ENCODE measurements at regions not wholly inside any gene's neighbourhood (a gene's known extent, or its start where the extent isn't known, plus 50 kb on each side); places are given as distances from the start of the nearest gene placed in this dataset.

- no peak overlapping the region for H3K27ac Mint-ChIP-seq
- no peak overlapping the region for H3K4me3 Mint-ChIP-seq
- H3K9me3 Mint-ChIP-seq, result no peaks in the 10 kb centered on the region
- peaks cover 0 to 2% of the 10 kb centered on the region in 2 donors for H3K4me1 Mint-ChIP-seq
- ATAC-seq (replicated peaks), result no peak
- H3K36me3 Mint-ChIP-seq, result peaks cover 0 to 1% of the 10 kb centered on the region in 2 donors
- no peak for DNase-seq
- H3K27me3 Mint-ChIP-seq, result peaks cover 17 to 32% of the 10 kb centered on the region in 2 donors
Measured at GRCh38 chr22:26891429-26891828, 234.0 kb downstream of the MIAT start.

DNA sequence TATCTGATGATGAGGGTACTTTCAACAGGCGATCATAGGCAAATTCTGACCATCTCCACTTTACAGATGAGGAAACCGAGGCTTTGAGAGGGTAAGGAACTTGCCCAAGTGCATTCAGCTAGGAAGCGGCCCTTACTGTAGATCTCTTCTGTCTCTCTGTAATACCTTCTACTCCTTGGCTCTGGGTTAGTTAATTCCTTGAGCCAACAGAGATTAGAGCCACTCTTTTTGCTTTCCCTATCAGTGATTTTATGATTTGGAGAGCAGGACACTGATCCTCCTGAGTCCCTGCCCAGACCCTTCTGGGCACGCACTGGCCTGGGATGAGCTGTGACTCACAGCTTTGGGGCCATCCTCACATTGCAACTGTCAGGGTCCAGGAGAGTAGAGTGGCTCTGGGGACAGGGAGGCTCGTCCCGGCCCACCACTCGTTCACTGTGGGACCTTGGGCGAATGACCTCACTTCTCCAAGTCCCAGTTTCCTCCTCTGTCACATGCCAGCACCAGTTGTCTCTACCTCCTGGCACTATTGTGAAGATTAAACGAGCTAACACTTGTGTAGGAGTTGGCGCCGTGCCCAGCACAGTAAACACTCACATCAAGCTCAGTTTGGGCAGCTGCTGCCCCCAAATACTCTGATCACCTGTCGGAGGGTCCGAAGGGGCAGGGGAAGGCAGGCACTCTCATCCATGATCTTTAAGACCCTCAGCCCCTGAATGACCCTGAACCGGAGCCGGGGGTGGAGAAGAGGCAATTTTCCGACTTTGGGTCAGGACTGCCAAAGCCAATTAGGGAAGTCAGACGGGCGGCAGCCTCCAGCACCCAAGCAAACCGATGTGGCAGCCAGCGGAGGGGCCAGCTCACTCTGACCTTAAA is 235.0 kb downstream of the MIAT start:
- Mint-ChIP-seq H3K9me3 (peaks cover 0 to 2% of the 10 kb centered on the region in 2 donors), H3K4me3 (no peak overlapping the region), H3K4me1 (peaks cover 0 to 2% of the 10 kb centered on the region in 2 donors), H3K36me3 (peaks cover 0 to 3% of the 10 kb centered on the region in 2 donors), H3K27me3 (peaks cover 23 to 37% of the 10 kb centered on the region in 2 donors), H3K27ac (no peak overlapping the region)
- ATAC-seq (replicated peaks) (no peak), DNase-seq (no peak)

GRCh38 chr22:26893173-26894110 is 236.1 kb downstream of the MIAT start:
- peaks cover 34 to 47% of the 10 kb centered on the region in 2 donors for H3K27me3 Mint-ChIP-seq

GRCh38 chr22:26894362-26894761 is 237.0 kb downstream of the MIAT start:
- no peak for DNase-seq
- H3K4me3 Mint-ChIP-seq, result no peak overlapping the region
- peaks cover 0 to 2% of the 10 kb centered on the region in 2 donors for H3K4me1 Mint-ChIP-seq
- peaks cover 5 to 8% of the 10 kb centered on the region in 2 donors for H3K36me3 Mint-ChIP-seq
- no peak for ATAC-seq (replicated peaks)
- peaks cover 0 to 5% of the 10 kb centered on the region in 2 donors for H3K9me3 Mint-ChIP-seq
- peaks cover 42 to 56% of the 10 kb centered on the region in 2 donors for H3K27me3 Mint-ChIP-seq
- no peak overlapping the region for H3K27ac Mint-ChIP-seq

More at GRCh38 chr22:26893173-26894110, 236.1 kb downstream of the MIAT start:
- Mint-ChIP-seq H3K27ac (no peak overlapping the region), H3K9me3 (peaks cover 0 to 5% of the 10 kb centered on the region in 2 donors), H3K4me1 (peaks cover 0 to 2% of the 10 kb centered on the region in 2 donors), H3K36me3 (peaks cover 5 to 7% of the 10 kb centered on the region in 2 donors), H3K4me3 (no peak overlapping the region)
- no peak for ATAC-seq (replicated peaks)
- DNase-seq, result no peak

DNA sequence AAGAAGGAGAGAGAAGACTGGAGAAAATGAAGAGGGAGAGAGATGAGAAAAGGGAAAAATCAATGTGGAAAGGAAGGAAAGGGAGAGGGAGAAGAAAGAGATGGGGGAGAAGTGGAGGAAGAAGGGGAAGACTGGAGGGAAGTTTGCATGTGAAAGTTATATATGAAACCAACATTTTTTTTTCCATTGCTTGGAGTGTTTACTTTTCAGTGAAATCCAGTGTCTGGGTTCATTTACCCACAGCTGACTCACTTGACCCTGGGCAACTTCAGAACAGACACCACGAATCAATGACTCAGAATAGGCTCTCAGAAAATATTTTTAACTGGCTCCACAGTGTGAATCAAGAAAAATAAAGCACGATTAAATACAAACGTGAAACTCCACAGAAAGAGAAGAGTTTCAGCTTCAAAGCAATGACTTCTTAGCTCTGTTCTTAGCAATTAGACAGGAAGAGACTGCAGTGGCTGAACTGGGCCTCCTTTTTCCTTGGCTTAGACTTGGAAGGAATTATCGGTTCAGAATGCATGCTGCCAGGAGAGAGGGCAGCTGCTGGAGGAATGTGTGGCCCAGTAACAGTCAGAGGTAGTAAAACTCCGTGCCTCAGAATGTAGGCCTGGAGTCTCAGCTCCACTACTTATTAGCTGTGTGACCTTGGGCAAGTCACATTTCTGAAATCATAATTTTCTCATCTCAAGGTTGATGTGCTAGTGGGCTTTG is 237.5 kb downstream of the MIAT start:
- ATAC-seq (replicated peaks) (no peak), DNase-seq (no peak)
- Mint-ChIP-seq H3K9me3 (peaks cover 0 to 5% of the 10 kb centered on the region in 2 donors), H3K4me1 (peaks cover 0 to 2% of the 10 kb centered on the region in 2 donors), H3K36me3 (peaks cover 5 to 8% of the 10 kb centered on the region in 2 donors), H3K4me3 (no peak overlapping the region), H3K27ac (no peak overlapping the region), H3K27me3 (peaks cover 42 to 57% of the 10 kb centered on the region in 2 donors)

GRCh38 chr22:26897384-26897783 is 240.0 kb downstream of the MIAT start:
- DNase-seq, result no peak
- no peak overlapping the region for H3K4me3 Mint-ChIP-seq
- H3K27ac Mint-ChIP-seq, result no peak overlapping the region
- peaks cover 5 to 6% of the 10 kb centered on the region in 2 donors for H3K36me3 Mint-ChIP-seq
- H3K9me3 Mint-ChIP-seq, result peaks cover 0 to 5% of the 10 kb centered on the region in 2 donors
- peaks cover 46 to 56% of the 10 kb centered on the region in 2 donors for H3K27me3 Mint-ChIP-seq
- no peak for ATAC-seq (replicated peaks)
- peaks cover 0 to 2% of the 10 kb centered on the region in 2 donors for H3K4me1 Mint-ChIP-seq

DNA sequence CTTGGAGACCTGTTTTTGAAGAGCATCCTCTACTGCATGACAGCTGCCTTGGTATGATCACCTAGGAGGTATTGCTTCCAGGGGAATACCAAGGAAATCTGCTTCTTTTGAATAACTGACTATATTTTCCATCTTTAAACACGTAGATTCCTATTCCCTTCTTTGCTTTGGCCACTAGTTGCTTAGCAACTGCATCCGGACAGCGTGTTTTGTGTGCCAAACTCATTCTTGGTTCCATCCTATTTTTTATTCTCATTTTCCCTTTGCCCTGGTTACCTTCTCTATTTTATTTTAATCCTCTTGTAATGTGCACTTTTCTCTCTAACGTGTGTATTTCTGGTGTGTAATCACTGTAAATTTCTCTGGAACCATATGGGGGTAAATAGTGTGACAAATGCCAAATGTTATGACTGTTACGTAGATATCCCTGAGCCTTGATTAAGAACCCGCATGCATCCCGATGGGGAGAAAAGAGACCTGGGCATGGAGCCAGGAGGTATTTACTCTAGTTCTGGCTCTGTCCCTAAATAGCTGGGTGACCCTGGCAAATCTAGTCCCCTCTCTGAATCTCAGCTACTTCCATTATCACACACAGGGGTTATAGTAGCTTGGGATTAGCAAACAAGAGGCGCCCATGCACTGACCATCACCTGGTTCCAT is 241.7 kb downstream of the MIAT start:
- Mint-ChIP-seq H3K27ac (no peak overlapping the region), H3K4me3 (no peak overlapping the region), H3K27me3 (peaks cover 58 to 60% of the 10 kb centered on the region in 2 donors), H3K9me3 (peaks cover 0 to 5% of the 10 kb centered on the region in 2 donors), H3K4me1 (peaks cover 12 to 17% of the 10 kb centered on the region in 2 donors), H3K36me3 (peaks cover 5 to 6% of the 10 kb centered on the region in 2 donors)
- DNase-seq (no peak), ATAC-seq (replicated peaks) (no peak)

DNA sequence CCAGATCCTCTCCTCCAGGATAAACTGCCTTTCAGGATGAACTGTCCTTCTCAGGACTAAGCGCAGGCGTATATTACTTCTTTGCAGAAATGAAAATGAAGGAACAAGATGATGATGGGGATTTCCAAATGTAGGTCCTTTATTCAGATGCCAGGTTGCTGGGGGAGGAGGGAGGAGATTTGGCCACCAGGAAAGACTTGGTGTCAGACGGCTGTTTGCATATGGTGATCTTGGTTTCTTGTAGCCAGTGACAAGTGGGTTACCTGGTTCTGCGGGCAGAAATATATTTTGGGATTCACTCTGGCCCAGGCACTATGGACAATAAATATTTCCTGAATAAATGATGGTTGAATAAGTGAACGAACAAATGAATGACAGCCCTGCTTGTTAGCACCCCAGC is 243.4 kb downstream of the MIAT start:
- DNase-seq, result no peak
- Mint-ChIP-seq H3K4me3 (no peak overlapping the region), H3K27me3 (peaks cover 70% of the 10 kb centered on the region in 2 donors), H3K9me3 (peaks cover 0 to 5% of the 10 kb centered on the region in 2 donors), H3K4me1 (peaks cover 12 to 17% of the 10 kb centered on the region in 2 donors), H3K27ac (no peak overlapping the region), H3K36me3 (peaks cover 5 to 6% of the 10 kb centered on the region in 2 donors)
- no peak for ATAC-seq (replicated peaks)

DNA sequence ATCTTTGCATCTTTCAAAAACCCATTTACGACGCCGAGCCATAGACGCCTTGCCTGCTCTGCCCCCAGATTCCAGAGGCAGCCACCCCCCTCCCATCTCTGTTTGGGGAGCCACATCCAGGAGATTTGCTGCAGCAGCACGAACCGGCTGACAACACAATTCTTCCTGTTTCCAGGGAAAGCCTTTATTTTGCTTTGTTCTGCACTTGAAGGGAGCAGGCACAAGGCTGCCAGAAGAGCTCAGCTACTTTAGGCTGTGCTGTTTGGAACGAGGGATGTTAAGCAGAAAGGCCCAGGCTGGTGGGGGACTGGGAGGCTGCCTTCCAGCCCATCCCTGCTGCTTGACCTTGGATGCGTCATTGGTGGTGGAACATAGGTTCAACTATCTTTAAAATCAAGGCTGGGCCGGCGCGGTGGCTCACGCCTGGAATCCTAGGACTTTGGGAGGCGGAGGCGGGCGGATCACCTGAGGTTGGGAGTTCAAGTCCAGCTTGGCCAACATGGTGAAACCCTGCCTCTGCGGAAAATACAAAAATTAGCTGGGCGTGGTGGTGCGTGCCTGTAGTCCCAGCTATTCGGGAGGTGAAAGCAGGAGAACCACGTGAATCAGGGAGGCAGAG is 243.9 kb downstream of the MIAT start:
- ATAC-seq (replicated peaks) (no peak), DNase-seq (no peak)
- no peak overlapping the region for H3K4me3 Mint-ChIP-seq
- H3K27me3 Mint-ChIP-seq, result peaks cover 70 to 71% of the 10 kb centered on the region in 2 donors
- H3K4me1 Mint-ChIP-seq, result peaks cover 12 to 17% of the 10 kb centered on the region in 2 donors
- no peak overlapping the region for H3K27ac Mint-ChIP-seq
- peaks cover 0 to 5% of the 10 kb centered on the region in 2 donors for H3K9me3 Mint-ChIP-seq
- H3K36me3 Mint-ChIP-seq, result peaks cover 5 to 6% of the 10 kb centered on the region in 2 donors

DNA sequence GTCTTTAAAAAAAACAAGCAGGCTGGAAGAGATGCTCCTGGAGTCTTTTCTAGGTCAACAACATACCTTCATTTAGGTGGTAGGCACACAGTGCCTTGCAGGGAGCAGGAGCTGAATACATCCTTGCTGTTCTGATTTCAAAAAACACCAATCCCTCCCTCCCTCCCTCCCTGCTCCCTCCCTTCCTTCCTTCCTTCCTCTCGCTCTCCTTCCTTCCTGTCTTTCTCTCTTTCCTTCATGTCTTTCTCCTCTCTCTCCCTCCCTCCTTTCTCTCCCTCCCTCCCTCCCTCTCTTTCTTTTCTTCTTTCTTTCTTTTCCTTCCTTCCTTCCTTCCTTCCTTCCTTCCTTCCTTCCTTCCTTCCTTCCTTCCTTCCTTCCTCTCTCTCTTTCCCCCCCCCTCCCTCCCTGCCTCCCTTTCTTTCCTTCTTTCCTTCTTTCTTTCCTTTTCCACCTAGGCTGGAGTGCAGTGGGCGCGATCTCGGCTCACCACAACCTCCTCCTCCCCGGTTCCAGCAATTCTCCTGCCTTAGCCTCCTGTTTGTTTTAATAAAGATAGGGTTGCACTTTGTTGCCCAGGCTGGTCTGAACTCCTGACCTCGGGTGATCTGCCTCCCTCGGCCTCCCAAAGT is 245.1 kb downstream of the MIAT start:
- peaks cover 65 to 66% of the 10 kb centered on the region in 2 donors for H3K27me3 Mint-ChIP-seq
- H3K4me1 Mint-ChIP-seq, result peaks cover 12 to 17% of the 10 kb centered on the region in 2 donors
- no peak overlapping the region for H3K27ac Mint-ChIP-seq
- no peak for DNase-seq
- peaks cover 0 to 4% of the 10 kb centered on the region in 2 donors for H3K9me3 Mint-ChIP-seq
- H3K36me3 Mint-ChIP-seq, result peaks cover 5% of the 10 kb centered on the region in 2 donors
- ATAC-seq (replicated peaks), result no peak
- peak overlapping the region; percentile 62 to 69 for H3K4me3 Mint-ChIP-seq

DNA sequence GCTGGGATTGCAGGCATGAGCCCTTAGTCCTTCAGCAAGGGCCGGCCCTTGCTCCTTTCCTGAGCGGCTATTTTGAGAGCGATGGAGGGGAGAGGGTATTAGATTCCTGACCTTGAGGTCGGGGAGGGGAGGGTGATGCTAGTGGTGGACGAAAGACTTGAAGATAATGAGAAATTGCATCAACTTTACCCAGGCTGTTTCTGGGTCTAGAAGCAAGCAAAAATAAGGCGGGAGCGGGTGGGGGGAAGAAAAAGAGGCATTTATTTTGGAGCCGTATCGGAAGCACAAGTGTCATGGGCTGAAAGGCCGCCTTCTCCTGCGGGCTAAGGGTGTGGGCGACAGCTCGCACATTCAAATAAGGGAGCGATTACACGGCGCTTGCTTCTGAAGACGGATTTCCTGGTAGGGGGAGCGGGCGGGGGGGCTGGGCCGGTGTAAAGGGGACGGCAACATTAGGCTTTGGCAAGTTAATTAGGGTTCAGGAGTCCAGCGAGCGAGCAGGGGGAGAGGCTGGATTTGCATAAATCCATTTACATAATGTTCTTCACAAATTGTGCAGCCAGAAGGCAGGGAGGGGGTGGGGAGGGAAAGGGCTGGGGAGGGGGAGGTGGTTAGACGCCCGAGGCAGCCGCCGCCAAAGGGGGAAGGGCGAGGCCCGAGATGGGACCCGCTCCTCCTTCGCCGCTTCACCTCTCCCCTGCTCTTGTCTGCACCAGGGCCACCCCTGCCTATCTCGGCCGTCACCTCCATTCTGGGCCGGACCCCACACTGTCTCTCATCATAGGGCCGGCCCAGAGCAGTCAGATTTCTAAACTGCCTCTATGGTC is 245.9 kb downstream of the MIAT start:
- no peak overlapping the region for H3K27ac Mint-ChIP-seq
- peaks cover 57 to 59% of the 10 kb centered on the region in 2 donors for H3K27me3 Mint-ChIP-seq
- peaks cover 0 to under 1% of the 10 kb centered on the region in 2 donors for H3K9me3 Mint-ChIP-seq
- DNase-seq (no peak), ATAC-seq (replicated peaks) (peak in 1 of 2 donors; percentile 44)
- H3K4me1 Mint-ChIP-seq, result peaks cover 12 to 17% of the 10 kb centered on the region in 2 donors
- H3K4me3 Mint-ChIP-seq, result peak overlapping the region; percentile 62 to 69
- peaks cover under 1 to 3% of the 10 kb centered on the region in 2 donors for H3K36me3 Mint-ChIP-seq

DNA sequence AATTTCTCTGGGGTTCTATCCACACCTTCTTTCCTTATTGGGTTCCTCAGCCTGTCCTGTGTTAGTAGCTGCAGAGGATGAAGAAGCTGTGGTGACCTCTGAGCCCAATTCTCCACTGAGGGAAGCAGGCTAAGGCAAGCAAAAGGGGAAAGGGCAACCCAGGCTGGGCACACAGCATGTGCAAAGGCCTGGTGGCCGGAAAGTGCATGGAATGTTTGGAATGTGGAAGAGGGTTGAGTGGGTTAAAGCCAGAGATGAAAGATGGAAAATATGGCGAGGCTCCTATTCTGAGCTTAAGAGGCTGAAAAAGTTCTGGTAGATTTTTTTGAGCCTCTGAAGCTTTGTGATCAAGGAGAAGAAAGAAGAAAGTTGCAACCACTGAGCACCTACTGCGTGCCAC is 247.1 kb downstream of the MIAT start:
- Mint-ChIP-seq H3K9me3 (peaks cover 0 to 2% of the 10 kb centered on the region in 2 donors), H3K36me3 (peaks cover 4 to 5% of the 10 kb centered on the region in 2 donors), H3K27me3 (peaks cover 49 to 50% of the 10 kb centered on the region in 2 donors), H3K27ac (no peak overlapping the region), H3K4me3 (no peak overlapping the region), H3K4me1 (peaks cover 12 to 17% of the 10 kb centered on the region in 2 donors)
- no peak for ATAC-seq (replicated peaks)
- no peak for DNase-seq

Measured in stimulated activated naive B cell treated with anti-CD40 and anti-IgM and Interleukin-4, amounts not matched to agents 10 μg/mL and 1 μg/mL and 100 μg/mL, for 72 hours (primary cell).